Osteoblast (primary cell): ENCODE measurements at regions not wholly inside any gene's neighbourhood (a gene's known extent, or its start where the extent isn't known, plus 50 kb on each side); places are given as distances from the start of the nearest gene placed in this dataset.

ENCODE experiments used
- DNase-seq: peaks from one replicate; pipeline ENCODE4 v3.0.0; 2011; ENCODE audit warnings: low spot score, mixed read lengths; ENCODE audit not compliant: insufficient read length; ENCODE audit errors: missing footprints
- H2AFZ ChIP-seq: 2 replicates; pipeline ENCODE4 v1.6.0; 2011; ENCODE audit warnings: mild to moderate bottlenecking, low read length
- H3K27ac ChIP-seq: 2 replicates; pipeline ENCODE4 v1.5.1; 2011; ENCODE audit warnings: mild to moderate bottlenecking, low read depth, low read length, moderate library complexity
- H3K27me3 ChIP-seq: 2 replicates; pipeline ENCODE4 v1.6.0; 2012; ENCODE audit warnings: mild to moderate bottlenecking, control low read depth, inconsistent platforms, low read length, moderate library complexity; ENCODE audit not compliant: insufficient read depth
- H3K36me3 ChIP-seq: 2 replicates; pipeline ENCODE4 v1.5.1; 2011; ENCODE audit warnings: mild to moderate bottlenecking, low read length, control low read depth, moderate library complexity; ENCODE audit not compliant: insufficient read depth
- H3K4me1 ChIP-seq: 2 replicates; pipeline ENCODE4 v1.5.1; 2011; ENCODE audit warnings: mild to moderate bottlenecking, low read length, control low read depth, moderate library complexity; ENCODE audit not compliant: insufficient read depth
- H3K4me2 ChIP-seq: 2 replicates; pipeline ENCODE4 v1.6.0; 2011; ENCODE audit warnings: mild to moderate bottlenecking, low read length; ENCODE audit not compliant: insufficient read depth
- H3K4me3 ChIP-seq: fragments of 200-600 bp; sonication (generic); 3 replicates; pipeline ENCODE4 v1.5.1; 2012; ENCODE audit warnings: mild to moderate bottlenecking, low read length, inconsistent platforms; ENCODE audit not compliant: insufficient read depth
- H3K79me2 ChIP-seq: 2 replicates; pipeline ENCODE4 v1.6.0; 2012; ENCODE audit warnings: mild to moderate bottlenecking, low read length, control low read depth, inconsistent platforms; ENCODE audit not compliant: insufficient read depth
- H3K9me3 ChIP-seq: 2 replicates; pipeline ENCODE4 v1.5.1; 2011; ENCODE audit warnings: low read depth, low read length, control low read depth
- H4K20me1 ChIP-seq: 2 replicates; pipeline ENCODE4 v1.6.0; 2012; ENCODE audit warnings: mild to moderate bottlenecking, low read length, control low read depth; ENCODE audit not compliant: insufficient read depth
- CTCF ChIP-seq: IDR thresholded peaks from 2 replicates; pipeline ENCODE4 v1.5.1; 2011; ENCODE audit warnings: mild to moderate bottlenecking, low read depth, low read length, moderate library complexity; ENCODE audit errors: extremely low read depth

GRCh38 chr14:83864106-83864505, 1665.8 kb upstream of the FLRT2 start:
- no peaks in the 10 kb centered on the region for H4K20me1 ChIP-seq
- no peak for TF ChIP-seq CTCF

GRCh38 chr14:83867566-83868225, 1662.2 kb upstream of the FLRT2 start:
- H3K4me1 ChIP-seq: no peaks in the 10 kb centered on the region
- no peak overlapping the region for H2AFZ ChIP-seq
- no peak overlapping the region for H3K4me2 ChIP-seq
- no peaks in the 10 kb centered on the region for H3K36me3 ChIP-seq
- no peaks in the 10 kb centered on the region for H3K9me3 ChIP-seq
- peak; percentile 25 for DNase-seq
- TF ChIP-seq CTCF: no peak
- no peaks in the 10 kb centered on the region for H3K79me2 ChIP-seq
- H4K20me1 ChIP-seq: no peaks in the 10 kb centered on the region
- H3K4me3 ChIP-seq: no peak overlapping the region
- no peaks in the 10 kb centered on the region for H3K27me3 ChIP-seq
- no peak overlapping the region for H3K27ac ChIP-seq

More at GRCh38 chr14:83864106-83864505, 1665.8 kb upstream of the FLRT2 start:
- no peak overlapping the region for H3K4me3 ChIP-seq
- no peaks in the 10 kb centered on the region for H3K4me1 ChIP-seq
- no peak overlapping the region for H3K4me2 ChIP-seq
- no peak overlapping the region for H3K27ac ChIP-seq
- no peaks in the 10 kb centered on the region for H3K36me3 ChIP-seq
- H3K79me2 ChIP-seq: no peaks in the 10 kb centered on the region
- no peaks in the 10 kb centered on the region for H3K27me3 ChIP-seq
- no peak overlapping the region for H2AFZ ChIP-seq
- DNase-seq: no peak
- H3K9me3 ChIP-seq: no peaks in the 10 kb centered on the region

GRCh38 chr14:83870546-83871270, 1659.2 kb upstream of the FLRT2 start:
- no peak for TF ChIP-seq CTCF
- peak; percentile 69 for DNase-seq

GRCh38 chr14:83873669-83874068, 1656.3 kb upstream of the FLRT2 start:
- no peak overlapping the region for H3K4me2 ChIP-seq
- H3K4me1 ChIP-seq: no peaks in the 10 kb centered on the region
- H4K20me1 ChIP-seq: no peaks in the 10 kb centered on the region
- TF ChIP-seq CTCF: no peak
- no peaks in the 10 kb centered on the region for H3K27me3 ChIP-seq
- no peak overlapping the region for H2AFZ ChIP-seq
- H3K4me3 ChIP-seq: no peak overlapping the region
- no peak overlapping the region for H3K27ac ChIP-seq
- no peak for DNase-seq
- H3K9me3 ChIP-seq: peaks cover 4% of the 10 kb centered on the region
- no peaks in the 10 kb centered on the region for H3K79me2 ChIP-seq
- no peaks in the 10 kb centered on the region for H3K36me3 ChIP-seq

More at GRCh38 chr14:83870546-83871270, 1659.2 kb upstream of the FLRT2 start:
- Histone ChIP-seq H3K4me2 (no peak overlapping the region), H3K9me3 (no peaks in the 10 kb centered on the region), H3K79me2 (no peaks in the 10 kb centered on the region), H2AFZ (no peak overlapping the region), H3K4me3 (no peak overlapping the region), H3K27me3 (no peaks in the 10 kb centered on the region), H3K4me1 (no peaks in the 10 kb centered on the region), H3K27ac (no peak overlapping the region), H4K20me1 (no peaks in the 10 kb centered on the region), H3K36me3 (no peaks in the 10 kb centered on the region)
